Hepatocyte (in vitro differentiated cells): ENCODE measurements at regions not wholly inside any gene's neighbourhood (a gene's known extent, or its start where the extent isn't known, plus 50 kb on each side); places are given as distances from the start of the nearest gene placed in this dataset.

Source experiments
- CTCF ChIP-seq: fragments of 200-600 bp; sonication (generic); IDR thresholded peaks from 2 replicates; pipeline ENCODE4 v1.5.1; 2016; ENCODE audit warnings: antibody characterized with exemption, mild to moderate bottlenecking; ENCODE audit not compliant: poor library complexity
- EZH2 ChIP-seq: fragments of 200-600 bp; sonication (generic); IDR thresholded peaks from 2 replicates; pipeline ENCODE4 v1.6.1; 2016; ENCODE audit warnings: antibody characterized with exemption, mild to moderate bottlenecking, borderline replicate concordance

- no peak for TF ChIP-seq CTCF
- TF ChIP-seq EZH2 = no peak
Observed at GRCh38 chr14:53620890-53621289, 335.7 kb downstream of the BMP4 start.
